ENCODE measurements at regions not wholly inside any gene's neighbourhood (a gene's known extent, or its start where the extent isn't known, plus 50 kb on each side); places are given as distances from the start of the nearest gene placed in this dataset.

- H3K9me3 ChIP-seq: no peaks in the 10 kb centered on the region
- no peak for DNase-seq
- no peak for TF ChIP-seq CTCF (IDR thresholded peaks at IDR 0.05)
- no peak for ATAC-seq
- peaks cover 3% of the 10 kb centered on the region for H3K4me1 ChIP-seq
- intact Hi-C loops (cut with DNase I): no loop called here
- no peak overlapping the region for H3K27ac ChIP-seq
- no peaks in the 10 kb centered on the region for H3K36me3 ChIP-seq
- no peaks in the 10 kb centered on the region for H3K27me3 ChIP-seq (ENCODE audit: low read depth)
- no peak overlapping the region for H3K4me3 ChIP-seq
These were observed 261.1 kb upstream of the IL12A start for GRCh38 chr3:159727506-159727905.

GRCh38 chr3:159731254-159731653, 257.4 kb upstream of the IL12A start:
- ATAC-seq (no peak), DNase-seq (no peak)
- TF ChIP-seq CTCF (IDR thresholded peaks at IDR 0.05): no peak
- no peaks in the 10 kb centered on the region for H3K36me3 ChIP-seq
- no peak overlapping the region for H3K4me3 ChIP-seq
- no peaks in the 10 kb centered on the region for H3K9me3 ChIP-seq
- peaks cover 17% of the 10 kb centered on the region for H3K4me1 ChIP-seq
- no peak overlapping the region for H3K27ac ChIP-seq
- no peaks in the 10 kb centered on the region for H3K27me3 ChIP-seq (ENCODE audit: low read depth)
- intact Hi-C loops (cut with DNase I): no loop called here

- no peak for DNase-seq
These were observed 256.2 kb upstream of the IL12A start for GRCh38 chr3:159732172-159733111.

GRCh38 chr3:159733194-159733860, 255.3 kb upstream of the IL12A start:
- no peak for DNase-seq
- Histone ChIP-seq H3K27me3 (ENCODE audit: low read depth) (no peaks in the 10 kb centered on the region), H3K4me1 (peaks cover 17% of the 10 kb centered on the region), H3K36me3 (no peaks in the 10 kb centered on the region), H3K4me3 (peak overlapping the region; percentile 30), H3K9me3 (no peaks in the 10 kb centered on the region), H3K27ac (no peak overlapping the region)
- no peak for TF ChIP-seq CTCF (IDR thresholded peaks at IDR 0.05)
- intact Hi-C loops (cut with DNase I): no loop called here
- peak; percentile 38 to 76 for ATAC-seq

More at GRCh38 chr3:159732172-159733111, 256.2 kb upstream of the IL12A start:
- intact Hi-C loops (cut with DNase I): no loop called here
- Histone ChIP-seq H3K4me1 (peaks cover 17% of the 10 kb centered on the region), H3K9me3 (no peaks in the 10 kb centered on the region), H3K4me3 (peak overlapping the region; percentile 30), H3K27me3 (ENCODE audit: low read depth) (no peaks in the 10 kb centered on the region), H3K27ac (peak overlapping the region; percentile 7), H3K36me3 (no peaks in the 10 kb centered on the region)
- no peak for TF ChIP-seq CTCF (IDR thresholded peaks at IDR 0.05)
- peak; percentile 84 to 85 for ATAC-seq

- H3K4me3 ChIP-seq: no peak overlapping the region
- DNase-seq (no peak), ATAC-seq (no peak)
- no peak overlapping the region for H3K27ac ChIP-seq
- intact Hi-C loops (cut with DNase I): no loop called here
- no peaks in the 10 kb centered on the region for H3K27me3 ChIP-seq (ENCODE audit: low read depth)
- TF ChIP-seq CTCF (IDR thresholded peaks at IDR 0.05): no peak
- H3K9me3 ChIP-seq: no peaks in the 10 kb centered on the region
- no peaks in the 10 kb centered on the region for H3K36me3 ChIP-seq
- H3K4me1 ChIP-seq: peaks cover 17% of the 10 kb centered on the region
These were observed 254.0 kb upstream of the IL12A start for GRCh38 chr3:159734681-159735080.
